GM21529 (cell line): ENCODE measurements at regions not wholly inside any gene's neighbourhood (a gene's known extent, or its start where the extent isn't known, plus 50 kb on each side); places are given as distances from the start of the nearest gene placed in this dataset.
"Not testable (repeated sequence)": the region's sequence is repeated elsewhere in the genome, so short reads cannot be mapped to it uniquely, and the experiment has no call there.

Experiments used
- ATAC-seq: cut with Tn5 transposase; IDR thresholded peaks from one replicate; pipeline ENCODE4 v1.9.1; 2021; ENCODE audit not compliant: unreplicated experiment

DNA sequence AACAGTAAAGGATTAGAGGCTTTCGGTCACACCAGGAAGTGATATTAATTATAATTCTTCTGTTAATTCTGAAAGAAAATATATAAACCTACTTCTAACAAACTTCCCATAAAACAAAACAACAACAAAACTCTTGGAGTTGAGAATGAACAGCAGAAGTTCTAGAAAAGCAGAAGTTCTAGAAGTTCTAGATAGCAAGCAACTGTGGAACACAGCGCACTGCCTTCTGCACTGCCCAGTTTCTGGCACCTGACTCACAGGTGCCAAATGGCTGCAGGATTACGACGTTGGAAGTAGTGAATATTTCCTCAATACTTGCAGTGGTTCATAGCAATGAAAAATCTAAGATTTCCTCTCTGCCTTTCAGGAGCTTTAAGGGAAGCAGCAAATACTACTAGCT lies 132.2 kb downstream of the OR13A1 start:
- ATAC-seq: no peak

GRCh38 chr10:45197816-45198485 lies 117.5 kb downstream of the OR13A1 start:
- no peak for ATAC-seq

GRCh38 chr10:45198486-45199204 lies 116.8 kb downstream of the OR13A1 start:
- no peak for ATAC-seq

DNA sequence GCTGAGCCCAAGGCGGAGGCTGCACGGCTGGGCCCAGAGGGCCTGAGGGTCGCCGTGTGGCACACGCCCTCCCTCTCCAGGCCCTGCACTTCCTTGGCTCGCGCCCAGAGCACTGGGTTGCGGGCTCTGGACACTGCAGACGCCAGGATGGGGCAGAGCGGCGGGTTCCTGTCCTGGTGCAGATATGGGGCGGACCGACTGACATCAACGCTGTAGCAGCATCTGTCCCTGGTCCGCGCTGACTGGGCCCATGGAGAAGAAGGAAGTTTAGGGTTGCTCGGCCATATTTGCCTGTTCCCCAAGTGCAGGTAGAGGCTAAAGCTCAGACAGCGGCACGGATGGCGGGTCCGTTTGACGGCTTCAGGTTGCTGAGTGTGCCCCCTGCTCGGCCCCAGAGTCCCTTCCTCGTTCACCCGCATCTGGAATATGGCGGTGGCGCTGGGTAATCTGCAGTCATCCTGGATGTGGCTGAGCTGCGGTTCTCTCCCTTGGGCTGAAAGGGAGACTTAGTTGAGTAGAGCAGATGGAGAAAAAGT lies 116.1 kb downstream of the OR13A1 start:
- no peak for ATAC-seq

GRCh38 chr10:45201271-45201670 lies 114.1 kb downstream of the OR13A1 start:
- ATAC-seq: no peak

DNA sequence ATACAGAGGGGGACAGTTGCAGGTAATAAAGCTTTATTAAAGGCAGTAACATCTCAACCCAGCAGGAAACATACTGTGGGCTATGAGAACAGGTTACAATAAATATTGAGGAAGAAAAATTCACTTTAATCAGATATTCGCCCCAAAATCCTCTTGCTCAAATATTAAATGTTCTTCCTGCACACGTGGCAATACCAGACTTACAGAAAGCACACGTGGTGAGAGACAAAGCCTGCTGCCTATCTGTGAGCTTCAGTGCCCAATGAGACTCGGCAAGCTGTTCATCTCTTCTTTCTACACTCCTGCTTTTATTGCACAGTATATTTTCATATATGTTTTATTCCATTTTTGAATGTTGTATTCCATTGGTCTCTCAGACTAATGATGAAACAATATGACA lies 113.2 kb downstream of the OR13A1 start:
- no peak for ATAC-seq

- ATAC-seq: no peak
These were observed 110.2 kb downstream of the OR13A1 start for GRCh38 chr10:45204954-45205775.

DNA sequence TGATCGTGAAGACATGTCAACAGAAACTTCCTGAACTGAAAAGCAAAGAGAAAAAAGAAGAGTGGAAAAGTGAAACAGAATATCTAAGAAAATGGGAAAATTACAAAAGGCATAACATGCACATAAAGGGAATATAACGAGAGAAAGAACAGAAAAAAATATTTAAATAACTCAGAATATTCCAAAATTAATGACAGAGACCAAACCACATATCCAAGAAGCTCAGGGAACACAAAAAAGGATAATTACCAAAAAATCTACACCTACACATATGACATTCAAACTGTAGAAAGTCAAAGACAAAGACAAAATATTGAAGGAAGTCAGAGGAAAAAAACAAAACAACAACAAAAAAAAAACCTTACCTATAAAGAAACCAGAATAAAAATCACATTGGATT lies 105.5 kb downstream of the OR13A1 start:
- no peak for ATAC-seq

- no peak for ATAC-seq
These were observed 103.8 kb downstream of the OR13A1 start for GRCh38 chr10:45211576-45211975.

GRCh38 chr10:45219416-45219815 lies 96.0 kb downstream of the OR13A1 start:
- ATAC-seq: no peak

DNA sequence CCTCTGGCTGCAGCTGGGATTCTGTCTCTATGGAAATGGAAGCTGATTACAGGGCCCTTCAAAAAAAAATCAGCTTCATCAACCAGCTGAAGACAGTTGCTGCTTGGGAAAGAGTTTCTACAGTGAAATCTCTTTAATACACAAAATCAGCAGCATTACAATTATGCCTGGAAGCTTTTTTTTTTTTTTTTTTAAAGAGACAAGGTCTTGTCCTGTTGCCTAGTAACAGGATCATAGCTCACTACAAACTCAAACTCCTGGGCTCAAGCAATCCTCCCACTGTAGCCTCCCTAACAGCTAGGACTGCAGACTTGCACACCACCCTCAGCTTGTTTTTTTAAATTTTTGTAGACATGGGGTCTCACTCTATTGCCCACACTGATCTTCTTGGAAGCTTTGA lies 94.5 kb downstream of the OR13A1 start:
- no peak for ATAC-seq

- ATAC-seq: no peak
These were observed 91.1 kb downstream of the OR13A1 start for GRCh38 chr10:45224219-45224841.

- ATAC-seq: no peak
These were observed 88.4 kb downstream of the OR13A1 start for GRCh38 chr10:45227042-45227441.

- no peak for ATAC-seq
These were observed 88.0 kb downstream of the OR13A1 start for GRCh38 chr10:45227456-45227855.

GRCh38 chr10:45229823-45230222 lies 85.6 kb downstream of the OR13A1 start:
- no peak for ATAC-seq

DNA sequence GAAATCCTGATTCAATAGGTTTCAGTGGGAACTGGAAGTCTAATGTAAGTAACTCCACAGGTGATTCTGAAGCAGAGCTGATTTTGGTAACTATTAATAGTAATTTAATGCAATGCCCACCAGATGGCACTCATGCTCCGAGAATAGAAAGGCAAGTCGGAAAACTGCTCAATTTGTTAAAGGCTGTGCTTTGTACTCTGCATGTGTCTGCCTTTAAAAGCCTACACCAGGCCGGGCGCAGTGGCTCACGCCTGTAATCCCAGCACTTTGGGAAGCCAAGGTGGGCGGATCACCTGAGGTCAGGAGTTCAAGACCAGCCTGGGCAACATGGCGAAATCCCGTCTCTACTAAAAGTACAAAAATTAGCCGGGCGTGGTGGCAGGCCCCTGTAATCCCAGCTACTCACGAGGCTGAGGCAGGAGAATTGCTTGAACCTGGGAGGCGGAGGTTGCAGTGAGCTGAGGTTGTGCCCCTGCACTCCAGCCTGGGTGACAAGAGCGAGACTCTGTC lies 80.1 kb downstream of the OR13A1 start:
- ATAC-seq: not testable (repeated sequence)

DNA sequence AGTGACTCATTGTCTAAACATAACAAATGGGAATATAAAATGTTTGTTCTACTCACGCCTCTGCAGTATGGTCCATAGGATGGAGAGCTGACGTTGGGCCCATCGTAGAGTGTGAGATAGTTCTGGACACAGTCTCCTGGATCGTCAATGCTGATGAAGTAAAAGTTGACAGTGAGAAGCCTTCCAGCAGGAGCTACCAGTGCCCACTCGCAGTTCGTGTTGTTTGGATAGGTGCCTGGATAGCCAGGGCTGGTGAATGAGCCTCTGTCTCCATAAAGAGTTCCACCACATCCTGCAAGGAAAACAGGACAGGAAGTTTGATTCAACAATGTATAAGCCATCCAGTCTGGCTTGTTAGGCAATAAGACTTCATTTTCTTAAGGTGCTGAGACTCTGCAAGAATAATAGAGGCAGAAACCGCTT lies 79.6 kb downstream of the OR13A1 start:
- no peak for ATAC-seq

DNA sequence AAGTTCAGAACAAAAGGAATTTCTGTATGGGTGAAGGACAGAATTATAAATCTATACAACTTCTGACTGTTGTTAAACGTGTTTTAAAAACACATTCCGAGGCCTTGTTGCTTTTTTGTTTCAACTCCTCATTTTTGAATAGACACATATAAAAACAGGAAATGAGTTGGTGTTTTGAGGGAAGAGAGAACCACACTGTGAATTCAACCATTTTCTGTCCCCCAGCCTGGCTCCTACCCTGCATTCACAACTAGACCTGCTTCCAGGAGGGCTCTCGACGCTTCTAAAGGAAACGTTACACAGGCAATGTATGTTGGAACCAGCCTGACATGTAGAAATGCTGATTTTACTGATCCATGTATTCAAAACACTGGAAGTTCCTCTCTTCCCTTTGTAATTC lies 76.5 kb downstream of the OR13A1 start:
- ATAC-seq: no peak

- ATAC-seq: no peak
These were observed 75.8 kb downstream of the OR13A1 start for GRCh38 chr10:45239642-45240041.

DNA sequence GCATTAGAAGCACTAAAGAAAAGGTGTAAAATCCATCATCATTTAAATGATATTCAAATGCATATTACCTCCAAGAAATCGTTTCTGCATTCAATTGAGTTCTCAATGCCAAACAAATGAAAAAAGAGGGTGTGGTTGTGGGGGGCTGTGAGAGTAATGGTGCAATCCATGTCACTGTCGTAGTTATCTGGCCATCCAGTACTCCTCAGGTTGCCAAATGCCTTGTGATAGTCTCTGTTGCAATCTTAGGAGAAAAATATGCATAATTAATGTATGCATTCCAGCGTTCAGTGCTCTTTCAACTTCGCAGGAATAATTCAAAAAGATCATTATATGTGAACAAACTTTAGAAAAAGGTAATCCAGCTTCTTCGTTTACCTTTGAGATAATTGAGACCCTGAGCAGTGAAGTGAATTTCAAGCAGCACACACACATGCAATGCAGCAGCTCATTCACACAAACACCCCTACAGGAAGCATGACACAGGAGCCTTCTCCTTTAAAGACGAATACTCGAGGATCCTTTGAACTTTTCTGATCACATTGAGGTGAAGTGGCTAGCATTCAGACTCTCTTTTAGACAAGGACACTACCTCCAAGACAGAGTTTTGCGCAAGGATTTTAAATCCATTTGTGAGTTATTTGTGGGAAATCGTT lies 73.4 kb downstream of the OR13A1 start:
- no peak for ATAC-seq
